WI38 (cell line): ENCODE measurements at regions not wholly inside any gene's neighbourhood (a gene's known extent, or its start where the extent isn't known, plus 50 kb on each side); places are given as distances from the start of the nearest gene placed in this dataset.
A peak's percentile ranks its signal among the peaks of the same experiment; 100 is the strongest.
"Not testable (repeated sequence)": the region's sequence is repeated elsewhere in the genome, so short reads cannot be mapped to it uniquely, and the experiment has no call there.

Experiments
- H3K4me3 ChIP-seq: 2 replicates; pipeline ENCODE4 v1.5.1; 2011; ENCODE audit warnings: low read depth, mild to moderate bottlenecking, control low read depth, low read length
- TF ChIP-seq, protein P1 (sequence below): IDR thresholded peaks from 2 replicates; pipeline ENCODE4 v1.5.1; 2012; ENCODE audit warnings: low read depth, mild to moderate bottlenecking, control low read depth, low read length

DNA sequence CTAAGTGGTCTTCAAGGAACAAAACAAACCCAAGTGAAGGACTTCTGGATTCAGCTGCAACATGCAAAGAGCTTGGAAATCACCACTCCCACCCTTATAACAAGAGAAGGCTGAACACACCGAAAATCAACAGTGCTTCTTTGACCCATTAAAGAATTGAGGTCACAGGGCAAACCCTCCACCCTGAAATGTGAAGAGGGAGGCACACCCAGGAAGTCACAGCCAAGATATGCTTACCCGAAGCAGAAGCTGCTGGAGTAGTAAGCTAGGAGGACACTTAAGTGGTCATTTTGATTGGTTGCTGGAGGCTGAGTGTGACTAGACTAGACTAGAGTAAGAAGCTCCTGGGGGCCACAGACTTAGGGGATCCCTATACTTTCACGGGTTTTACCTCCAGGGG, 188.2 kb upstream of the SSTR4 start:
- TF ChIP-seq, protein P1, sequence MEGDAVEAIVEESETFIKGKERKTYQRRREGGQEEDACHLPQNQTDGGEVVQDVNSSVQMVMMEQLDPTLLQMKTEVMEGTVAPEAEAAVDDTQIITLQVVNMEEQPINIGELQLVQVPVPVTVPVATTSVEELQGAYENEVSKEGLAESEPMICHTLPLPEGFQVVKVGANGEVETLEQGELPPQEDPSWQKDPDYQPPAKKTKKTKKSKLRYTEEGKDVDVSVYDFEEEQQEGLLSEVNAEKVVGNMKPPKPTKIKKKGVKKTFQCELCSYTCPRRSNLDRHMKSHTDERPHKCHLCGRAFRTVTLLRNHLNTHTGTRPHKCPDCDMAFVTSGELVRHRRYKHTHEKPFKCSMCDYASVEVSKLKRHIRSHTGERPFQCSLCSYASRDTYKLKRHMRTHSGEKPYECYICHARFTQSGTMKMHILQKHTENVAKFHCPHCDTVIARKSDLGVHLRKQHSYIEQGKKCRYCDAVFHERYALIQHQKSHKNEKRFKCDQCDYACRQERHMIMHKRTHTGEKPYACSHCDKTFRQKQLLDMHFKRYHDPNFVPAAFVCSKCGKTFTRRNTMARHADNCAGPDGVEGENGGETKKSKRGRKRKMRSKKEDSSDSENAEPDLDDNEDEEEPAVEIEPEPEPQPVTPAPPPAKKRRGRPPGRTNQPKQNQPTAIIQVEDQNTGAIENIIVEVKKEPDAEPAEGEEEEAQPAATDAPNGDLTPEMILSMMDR = no peak
- H3K4me3 ChIP-seq = no peak overlapping the region

DNA sequence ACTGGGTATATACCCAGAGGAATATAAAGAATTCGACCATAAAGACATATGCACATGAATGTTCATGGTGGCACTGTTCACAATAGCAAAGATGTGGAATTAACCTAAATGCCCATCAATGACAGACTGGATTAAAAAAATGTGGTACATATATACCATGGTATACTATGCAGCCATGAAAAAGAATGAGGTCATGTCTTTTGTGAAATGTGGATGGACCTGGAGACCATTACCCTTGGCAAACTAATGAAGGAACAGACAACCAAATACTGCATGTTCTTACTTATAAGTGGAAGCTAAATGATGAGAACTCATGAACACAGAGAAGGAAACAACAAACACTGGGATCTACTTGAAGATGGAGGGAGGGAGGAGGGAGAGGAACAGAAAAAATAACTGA, 186.7 kb upstream of the SSTR4 start:
- TF ChIP-seq, protein P1 = no peak
- H3K4me3 ChIP-seq = no peak overlapping the region

DNA sequence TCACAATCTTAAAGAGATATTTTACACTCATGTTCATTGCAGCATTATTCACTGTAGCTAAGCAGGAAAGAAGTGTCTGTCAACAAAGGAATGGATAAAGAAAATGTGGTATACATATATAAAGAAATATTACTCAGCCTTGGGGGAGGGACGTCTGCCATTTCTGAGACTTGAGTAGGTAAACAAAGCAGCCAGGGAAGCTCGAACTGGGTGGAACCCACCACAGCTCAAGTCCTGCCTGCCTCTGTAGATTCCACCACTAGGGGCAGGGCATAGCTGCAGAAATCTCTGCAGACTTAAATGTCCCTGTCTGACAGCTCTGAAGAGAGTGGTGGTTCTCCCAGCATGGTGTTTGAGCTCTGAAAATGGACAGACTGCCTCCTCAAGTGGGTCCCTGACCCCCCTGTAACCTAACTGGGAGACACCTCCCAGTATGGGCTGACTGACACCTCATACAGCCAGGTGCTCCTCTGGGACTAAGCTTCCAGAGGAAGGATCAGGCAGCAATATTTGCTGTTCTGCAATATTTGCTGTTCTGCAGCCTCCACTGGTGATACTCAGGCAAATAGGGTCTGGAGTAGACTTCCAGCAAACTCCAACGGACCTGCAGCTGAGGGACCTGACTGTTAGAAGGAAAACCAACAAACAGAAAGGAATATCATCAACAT, 183.3 kb upstream of the SSTR4 start:
- H3K4me3 ChIP-seq = not testable (repeated sequence)
- TF ChIP-seq, protein P1 = peak; percentile 41; the same call in 1 of the 2 replicates

DNA sequence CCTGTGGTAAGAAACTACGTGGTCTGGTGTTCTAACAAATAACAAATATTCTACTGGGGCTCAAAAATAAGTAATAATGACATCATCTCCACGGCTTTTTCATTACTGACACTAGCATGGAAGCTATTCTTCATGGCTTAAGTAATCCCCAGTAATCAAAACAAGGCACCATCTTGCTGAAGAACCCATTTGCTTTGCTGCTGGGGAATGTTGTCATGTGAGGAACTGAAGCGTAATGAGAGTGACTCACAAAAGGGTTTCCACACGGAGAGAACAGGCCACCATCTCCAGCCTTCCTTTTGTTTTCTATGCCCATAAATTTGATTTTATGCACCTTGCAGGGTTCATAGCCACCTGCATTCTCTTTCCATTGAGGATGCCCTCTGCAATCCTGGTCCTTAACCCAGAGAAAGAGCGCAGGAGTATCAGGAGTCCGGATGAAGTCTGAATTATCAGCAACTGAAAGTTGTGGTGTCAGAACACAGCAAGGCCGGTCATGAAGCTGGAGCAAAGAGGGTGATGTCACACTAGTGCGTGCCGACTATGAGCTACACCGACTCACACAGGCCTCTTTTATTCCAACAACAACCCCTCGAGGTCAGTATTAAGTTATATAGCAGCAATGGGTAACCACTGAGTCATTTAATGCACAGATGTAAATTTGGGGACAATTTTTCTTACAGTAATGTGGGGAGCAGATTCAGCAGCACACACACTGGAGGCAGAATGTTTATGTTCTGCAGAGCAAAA, 173.7 kb upstream of the SSTR4 start:
- TF ChIP-seq, protein P1 = no peak
- no peak overlapping the region for H3K4me3 ChIP-seq

DNA sequence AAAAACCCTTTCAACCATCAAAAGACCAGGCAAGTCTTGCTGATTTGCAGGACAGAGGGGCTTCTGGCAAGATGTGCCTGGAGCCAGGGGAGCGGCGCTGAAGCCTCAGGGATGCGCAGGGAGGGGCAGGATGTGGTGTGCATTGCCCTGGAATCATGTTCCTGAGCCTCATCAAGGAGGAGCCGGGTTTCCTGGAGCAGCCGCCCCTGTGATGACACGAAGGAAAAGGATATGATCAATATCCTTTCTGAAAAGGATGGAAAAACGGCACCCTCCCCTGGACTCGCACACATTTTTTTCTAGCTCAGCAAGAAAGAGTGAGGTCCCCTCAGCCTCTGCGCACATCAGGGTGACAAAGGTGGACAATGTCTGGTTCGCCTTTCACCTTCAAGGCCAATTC, 173.1 kb upstream of the SSTR4 start:
- TF ChIP-seq, protein P1 = no peak
- H3K4me3 ChIP-seq = no peak overlapping the region

DNA sequence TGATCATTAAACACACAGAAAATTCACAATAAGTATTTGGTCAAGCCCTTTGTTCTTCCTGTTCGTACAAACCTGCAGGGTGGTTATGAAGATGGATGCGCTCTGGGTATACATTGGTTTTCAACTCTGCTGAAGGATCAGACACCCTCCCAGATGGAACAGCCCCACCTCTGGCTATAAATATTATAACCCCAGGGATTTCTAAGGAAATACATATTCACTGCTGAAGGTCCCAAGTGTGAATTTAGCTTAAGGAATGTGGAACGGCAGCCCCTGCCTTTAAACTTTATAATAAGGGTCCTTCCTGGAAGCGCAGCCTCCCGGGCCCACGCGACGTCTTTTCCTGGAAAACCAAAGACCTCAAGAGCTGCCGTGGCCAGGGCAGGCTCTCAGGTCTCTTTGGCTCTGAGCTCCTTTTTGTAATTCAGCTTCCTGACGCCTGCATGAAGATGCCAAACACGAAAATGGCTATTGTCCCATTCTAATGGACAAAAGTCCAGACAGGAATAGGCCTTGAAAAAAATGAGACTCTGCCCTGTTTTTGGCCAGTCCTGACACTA, 172.4 kb upstream of the SSTR4 start:
- H3K4me3 ChIP-seq = no peak overlapping the region
- TF ChIP-seq, protein P1 = no peak

DNA sequence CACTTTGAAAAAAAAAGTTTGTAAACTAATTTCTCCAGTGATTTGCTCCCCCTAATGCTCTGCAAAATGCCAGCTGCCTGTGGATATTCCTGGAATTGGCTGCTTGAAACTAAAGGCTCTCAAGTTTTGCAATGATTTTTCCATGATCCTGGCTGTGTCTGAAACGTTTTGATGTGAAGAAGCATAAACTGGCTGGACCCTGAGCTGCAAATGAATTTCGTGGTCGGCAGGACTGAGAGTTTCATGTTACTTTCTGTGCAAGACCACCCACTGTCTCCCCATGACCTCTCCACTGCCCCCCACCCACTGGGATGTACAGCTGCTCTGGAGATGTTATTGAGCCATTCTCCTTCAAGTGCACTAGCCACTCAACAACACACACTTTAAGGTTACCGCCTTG, 171.3 kb upstream of the SSTR4 start:
- no peak overlapping the region for H3K4me3 ChIP-seq
- TF ChIP-seq, protein P1 = no peak
